ENCODE measurements at regions not wholly inside any gene's neighbourhood (a gene's known extent, or its start where the extent isn't known, plus 50 kb on each side); places are given as distances from the start of the nearest gene placed in this dataset.

- Histone ChIP-seq H3K4me3 (ENCODE audit: control insufficient read depth in 1 of 7, extremely low read depth in 1 of 7, insufficient read depth in 4 of 7, low read depth in 2 of 7, low read length in 6 of 7) (no peak overlapping the region), H3K27me3 (replicated peaks in 2 of 5; ENCODE audit: control insufficient read depth in 4 of 5, insufficient read depth in 5 of 5, low read length in 4 of 5) (no peaks in the 10 kb centered on the region), H3K4me1 (ENCODE audit: control extremely low read depth in 1 of 4, control insufficient read depth in 4 of 4, insufficient read depth in 4 of 4, low read length in 3 of 4) (no peaks in the 10 kb centered on the region), H3K9me3 (ENCODE audit: control extremely low read depth in 1 of 5, control insufficient read depth in 4 of 5, insufficient read depth in 2 of 5, low read depth in 1 of 5, low read length in 4 of 5) (no peaks in the 10 kb centered on the region), H3K36me3 (ENCODE audit: control insufficient read depth in 4 of 4, insufficient read depth in 4 of 4, low read length in 3 of 4) (no peaks in the 10 kb centered on the region), H3K27ac (ENCODE audit: insufficient read depth in 1 of 2, low read depth in 1 of 2, low read length in 2 of 2, poor library complexity in 1 of 2, severe bottlenecking in 2 of 2) (no peak overlapping the region)
- no peak for DNase-seq
- 81% methylated on average over 2 of the region's 2 CpGs for WGBS (ENCODE audit: insufficient coverage)
- POLR2A ChIA-PET = no interaction called here
- CTCF ChIA-PET = no interaction called here
These were observed 662.5 kb downstream of the LUZP2 start for GRCh38 chr11:25159341-25159740.

- H3K27me3 ChIP-seq (replicated peaks in 2 of 5; ENCODE audit: control insufficient read depth in 4 of 5, insufficient read depth in 5 of 5, low read length in 4 of 5) = no peaks in the 10 kb centered on the region
- DNase-seq = no peak
- no peaks in the 10 kb centered on the region for H3K36me3 ChIP-seq (ENCODE audit: control insufficient read depth in 4 of 4, insufficient read depth in 4 of 4, low read length in 3 of 4)
- no peaks in the 10 kb centered on the region for H3K9me3 ChIP-seq (ENCODE audit: control extremely low read depth in 1 of 5, control insufficient read depth in 4 of 5, insufficient read depth in 2 of 5, low read depth in 1 of 5, low read length in 4 of 5)
- no peak overlapping the region for H3K27ac ChIP-seq (ENCODE audit: insufficient read depth in 1 of 2, low read depth in 1 of 2, low read length in 2 of 2, poor library complexity in 1 of 2, severe bottlenecking in 2 of 2)
- CTCF ChIA-PET = no interaction called here
- no peaks in the 10 kb centered on the region for H3K4me1 ChIP-seq (ENCODE audit: control extremely low read depth in 1 of 4, control insufficient read depth in 4 of 4, insufficient read depth in 4 of 4, low read length in 3 of 4)
- POLR2A ChIA-PET = no interaction called here
- no peak overlapping the region for H3K4me3 ChIP-seq (ENCODE audit: control insufficient read depth in 1 of 7, extremely low read depth in 1 of 7, insufficient read depth in 4 of 7, low read depth in 2 of 7, low read length in 6 of 7)
These were observed 666.6 kb downstream of the LUZP2 start for GRCh38 chr11:25163421-25163820.

GRCh38 chr11:25180187-25180586, 683.3 kb downstream of the LUZP2 start:
- ChIA-PET POLR2A (no interaction called here), CTCF (no interaction called here)
- no peaks in the 10 kb centered on the region for H3K9me3 ChIP-seq (ENCODE audit: control extremely low read depth in 1 of 5, control insufficient read depth in 4 of 5, insufficient read depth in 2 of 5, low read depth in 1 of 5, low read length in 4 of 5)
- H3K36me3 ChIP-seq (ENCODE audit: control insufficient read depth in 4 of 4, insufficient read depth in 4 of 4, low read length in 3 of 4) = no peaks in the 10 kb centered on the region
- H3K27ac ChIP-seq (ENCODE audit: insufficient read depth in 1 of 2, low read depth in 1 of 2, low read length in 2 of 2, poor library complexity in 1 of 2, severe bottlenecking in 2 of 2) = no peak overlapping the region
- H3K4me1 ChIP-seq (ENCODE audit: control extremely low read depth in 1 of 4, control insufficient read depth in 4 of 4, insufficient read depth in 4 of 4, low read length in 3 of 4) = no peaks in the 10 kb centered on the region
- H3K4me3 ChIP-seq (ENCODE audit: control insufficient read depth in 1 of 7, extremely low read depth in 1 of 7, insufficient read depth in 4 of 7, low read depth in 2 of 7, low read length in 6 of 7) = no peak overlapping the region
- WGBS (ENCODE audit: insufficient coverage) = no CpG with 5 or more reads among the region's 1 CpG
- H3K27me3 ChIP-seq (replicated peaks in 2 of 5; ENCODE audit: control insufficient read depth in 4 of 5, insufficient read depth in 5 of 5, low read length in 4 of 5) = no peaks in the 10 kb centered on the region
- no peak for DNase-seq

- H3K27ac ChIP-seq (ENCODE audit: insufficient read depth in 1 of 2, low read depth in 1 of 2, low read length in 2 of 2, poor library complexity in 1 of 2, severe bottlenecking in 2 of 2) = no peak overlapping the region
- DNase-seq = no peak
- ChIA-PET POLR2A (no interaction called here), CTCF (no interaction called here)
- no peaks in the 10 kb centered on the region for H3K36me3 ChIP-seq (ENCODE audit: control insufficient read depth in 4 of 4, insufficient read depth in 4 of 4, low read length in 3 of 4)
- no peaks in the 10 kb centered on the region for H3K4me1 ChIP-seq (ENCODE audit: control extremely low read depth in 1 of 4, control insufficient read depth in 4 of 4, insufficient read depth in 4 of 4, low read length in 3 of 4)
- H3K4me3 ChIP-seq (ENCODE audit: control insufficient read depth in 1 of 7, extremely low read depth in 1 of 7, insufficient read depth in 4 of 7, low read depth in 2 of 7, low read length in 6 of 7) = no peak overlapping the region
- WGBS (ENCODE audit: insufficient coverage) = no CpG with 5 or more reads among the region's 1 CpG
- H3K9me3 ChIP-seq (ENCODE audit: control extremely low read depth in 1 of 5, control insufficient read depth in 4 of 5, insufficient read depth in 2 of 5, low read depth in 1 of 5, low read length in 4 of 5) = no peaks in the 10 kb centered on the region
- no peaks in the 10 kb centered on the region for H3K27me3 ChIP-seq (replicated peaks in 2 of 5; ENCODE audit: control insufficient read depth in 4 of 5, insufficient read depth in 5 of 5, low read length in 4 of 5)
These were observed 686.6 kb downstream of the LUZP2 start for GRCh38 chr11:25183411-25183810.

GRCh38 chr11:25197515-25197914, 700.7 kb downstream of the LUZP2 start:
- 0% methylated on average over 1 of the region's 3 CpGs for WGBS (ENCODE audit: insufficient coverage)
- ChIA-PET POLR2A (no interaction called here), CTCF (no interaction called here)
- no peak overlapping the region for H3K27ac ChIP-seq (ENCODE audit: insufficient read depth in 1 of 2, low read depth in 1 of 2, low read length in 2 of 2, poor library complexity in 1 of 2, severe bottlenecking in 2 of 2)
- no peaks in the 10 kb centered on the region for H3K4me1 ChIP-seq (ENCODE audit: control extremely low read depth in 1 of 4, control insufficient read depth in 4 of 4, insufficient read depth in 4 of 4, low read length in 3 of 4)
- no peaks in the 10 kb centered on the region for H3K36me3 ChIP-seq (ENCODE audit: control insufficient read depth in 4 of 4, insufficient read depth in 4 of 4, low read length in 3 of 4)
- no peaks in the 10 kb centered on the region for H3K9me3 ChIP-seq (ENCODE audit: control extremely low read depth in 1 of 5, control insufficient read depth in 4 of 5, insufficient read depth in 2 of 5, low read depth in 1 of 5, low read length in 4 of 5)
- no peaks in the 10 kb centered on the region for H3K27me3 ChIP-seq (replicated peaks in 2 of 5; ENCODE audit: control insufficient read depth in 4 of 5, insufficient read depth in 5 of 5, low read length in 4 of 5)
- no peak for DNase-seq
- no peak overlapping the region for H3K4me3 ChIP-seq (ENCODE audit: control insufficient read depth in 1 of 7, extremely low read depth in 1 of 7, insufficient read depth in 4 of 7, low read depth in 2 of 7, low read length in 6 of 7)

- ChIA-PET POLR2A (no interaction called here), CTCF (no interaction called here)
- no peak overlapping the region for H3K27ac ChIP-seq (ENCODE audit: insufficient read depth in 1 of 2, low read depth in 1 of 2, low read length in 2 of 2, poor library complexity in 1 of 2, severe bottlenecking in 2 of 2)
- WGBS (ENCODE audit: insufficient coverage) = 100% methylated on average over 1 of the region's 2 CpGs
- H3K9me3 ChIP-seq (ENCODE audit: control extremely low read depth in 1 of 5, control insufficient read depth in 4 of 5, insufficient read depth in 2 of 5, low read depth in 1 of 5, low read length in 4 of 5) = no peaks in the 10 kb centered on the region
- no peak for DNase-seq
- no peak overlapping the region for H3K4me3 ChIP-seq (ENCODE audit: control insufficient read depth in 1 of 7, extremely low read depth in 1 of 7, insufficient read depth in 4 of 7, low read depth in 2 of 7, low read length in 6 of 7)
- no peaks in the 10 kb centered on the region for H3K4me1 ChIP-seq (ENCODE audit: control extremely low read depth in 1 of 4, control insufficient read depth in 4 of 4, insufficient read depth in 4 of 4, low read length in 3 of 4)
- no peaks in the 10 kb centered on the region for H3K36me3 ChIP-seq (ENCODE audit: control insufficient read depth in 4 of 4, insufficient read depth in 4 of 4, low read length in 3 of 4)
- H3K27me3 ChIP-seq (replicated peaks in 2 of 5; ENCODE audit: control insufficient read depth in 4 of 5, insufficient read depth in 5 of 5, low read length in 4 of 5) = no peaks in the 10 kb centered on the region
These were observed 701.9 kb downstream of the LUZP2 start for GRCh38 chr11:25198704-25199103.

GRCh38 chr11:25200925-25201324, 704.1 kb downstream of the LUZP2 start:
- no peaks in the 10 kb centered on the region for H3K4me1 ChIP-seq (ENCODE audit: control extremely low read depth in 1 of 4, control insufficient read depth in 4 of 4, insufficient read depth in 4 of 4, low read length in 3 of 4)
- H3K9me3 ChIP-seq (ENCODE audit: control extremely low read depth in 1 of 5, control insufficient read depth in 4 of 5, insufficient read depth in 2 of 5, low read depth in 1 of 5, low read length in 4 of 5) = no peaks in the 10 kb centered on the region
- no peaks in the 10 kb centered on the region for H3K36me3 ChIP-seq (ENCODE audit: control insufficient read depth in 4 of 4, insufficient read depth in 4 of 4, low read length in 3 of 4)
- ChIA-PET POLR2A (no interaction called here), CTCF (no interaction called here)
- no peak overlapping the region for H3K27ac ChIP-seq (ENCODE audit: insufficient read depth in 1 of 2, low read depth in 1 of 2, low read length in 2 of 2, poor library complexity in 1 of 2, severe bottlenecking in 2 of 2)
- no peak for DNase-seq
- WGBS (ENCODE audit: insufficient coverage) = 83% methylated on average over 1 of the region's 1 CpG
- no peak overlapping the region for H3K4me3 ChIP-seq (ENCODE audit: control insufficient read depth in 1 of 7, extremely low read depth in 1 of 7, insufficient read depth in 4 of 7, low read depth in 2 of 7, low read length in 6 of 7)
- H3K27me3 ChIP-seq (replicated peaks in 2 of 5; ENCODE audit: control insufficient read depth in 4 of 5, insufficient read depth in 5 of 5, low read length in 4 of 5) = no peaks in the 10 kb centered on the region

- ChIA-PET CTCF (no interaction called here), POLR2A (no interaction called here)
- Histone ChIP-seq H3K27ac (ENCODE audit: insufficient read depth in 1 of 2, low read depth in 1 of 2, low read length in 2 of 2, poor library complexity in 1 of 2, severe bottlenecking in 2 of 2) (no peak overlapping the region), H3K9me3 (ENCODE audit: control extremely low read depth in 1 of 5, control insufficient read depth in 4 of 5, insufficient read depth in 2 of 5, low read depth in 1 of 5, low read length in 4 of 5) (peaks cover 0 to 4% (median 0%) of the 10 kb centered on the region in 5 experiments), H3K4me3 (ENCODE audit: control insufficient read depth in 1 of 7, extremely low read depth in 1 of 7, insufficient read depth in 4 of 7, low read depth in 2 of 7, low read length in 6 of 7) (no peak overlapping the region), H3K27me3 (replicated peaks in 2 of 5; ENCODE audit: control insufficient read depth in 4 of 5, insufficient read depth in 5 of 5, low read length in 4 of 5) (no peaks in the 10 kb centered on the region), H3K4me1 (ENCODE audit: control extremely low read depth in 1 of 4, control insufficient read depth in 4 of 4, insufficient read depth in 4 of 4, low read length in 3 of 4) (no peaks in the 10 kb centered on the region), H3K36me3 (ENCODE audit: control insufficient read depth in 4 of 4, insufficient read depth in 4 of 4, low read length in 3 of 4) (no peaks in the 10 kb centered on the region)
- 100% methylated on average over 1 of the region's 1 CpG for WGBS (ENCODE audit: insufficient coverage)
- no peak for DNase-seq
These were observed 709.9 kb downstream of the LUZP2 start for GRCh38 chr11:25206762-25207161.
